Stomach (tissue), 4 donors: ENCODE measurements at regions not wholly inside any gene's neighbourhood (a gene's known extent, or its start where the extent isn't known, plus 50 kb on each side); places are given as distances from the start of the nearest gene placed in this dataset.

Experiments used
- EP300 ChIP-seq: sonication (generic); formaldehyde crosslinking; IDR thresholded peaks from one replicate; pipeline ENCODE4 v1.6.1; 2017; ENCODE audit warnings: antibody characterized with exemption
- POLR2A ChIP-seq, 4 donors: fragments of 450-650 bp; IDR thresholded peaks; one replicate each; pipeline ENCODE4 v1.6.1; 2016; ENCODE audit warnings: antibody characterized with exemption in 4 of 4, control low read depth in 2 of 4, mild to moderate bottlenecking in 1 of 4, moderate library complexity in 1 of 4
- POLR2AphosphoS5 ChIP-seq, 3 donors: sonication (generic); formaldehyde crosslinking; IDR thresholded peaks; one replicate each; pipeline ENCODE4 v1.6.1; 2016; ENCODE audit warnings: antibody characterized with exemption in 3 of 3
- TF ChIP-seq, protein P1 (sequence below), 7 experiments: fragments of 450-650 bp in 4 of 7; fragments of 200-600 bp in 3 of 7; sonication (generic) in 3 of 7; IDR thresholded peaks; one replicate each; pipeline ENCODE4 v1.5.1; 2016 to 2019; ENCODE audit warnings: antibody characterized with exemption in 7 of 7, control low read depth in 2 of 7, mild to moderate bottlenecking in 1 of 7

DNA sequence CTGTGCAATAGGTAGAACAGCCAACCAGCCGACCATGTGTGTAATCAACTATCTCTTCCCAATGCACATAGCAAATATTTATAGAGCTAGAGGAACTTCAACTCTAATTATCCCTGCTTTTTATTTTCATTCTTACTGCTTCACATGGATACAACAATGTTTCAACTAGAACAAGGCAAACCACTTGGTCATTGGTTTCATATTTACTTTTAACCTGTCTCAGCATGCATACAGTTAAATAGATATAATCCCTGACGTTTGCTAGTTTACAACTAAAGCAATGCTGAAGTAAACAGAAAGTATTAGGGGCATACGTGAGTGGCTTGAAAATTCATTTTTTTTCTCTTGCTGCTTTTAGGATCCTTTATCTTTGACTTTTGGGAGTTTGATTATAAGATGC, 318.5 kb upstream of the MAP3K7 start:
- TF ChIP-seq POLR2AphosphoS5 (IDR thresholded peaks at IDR 0.05) = no peak
- TF ChIP-seq, protein P1, sequence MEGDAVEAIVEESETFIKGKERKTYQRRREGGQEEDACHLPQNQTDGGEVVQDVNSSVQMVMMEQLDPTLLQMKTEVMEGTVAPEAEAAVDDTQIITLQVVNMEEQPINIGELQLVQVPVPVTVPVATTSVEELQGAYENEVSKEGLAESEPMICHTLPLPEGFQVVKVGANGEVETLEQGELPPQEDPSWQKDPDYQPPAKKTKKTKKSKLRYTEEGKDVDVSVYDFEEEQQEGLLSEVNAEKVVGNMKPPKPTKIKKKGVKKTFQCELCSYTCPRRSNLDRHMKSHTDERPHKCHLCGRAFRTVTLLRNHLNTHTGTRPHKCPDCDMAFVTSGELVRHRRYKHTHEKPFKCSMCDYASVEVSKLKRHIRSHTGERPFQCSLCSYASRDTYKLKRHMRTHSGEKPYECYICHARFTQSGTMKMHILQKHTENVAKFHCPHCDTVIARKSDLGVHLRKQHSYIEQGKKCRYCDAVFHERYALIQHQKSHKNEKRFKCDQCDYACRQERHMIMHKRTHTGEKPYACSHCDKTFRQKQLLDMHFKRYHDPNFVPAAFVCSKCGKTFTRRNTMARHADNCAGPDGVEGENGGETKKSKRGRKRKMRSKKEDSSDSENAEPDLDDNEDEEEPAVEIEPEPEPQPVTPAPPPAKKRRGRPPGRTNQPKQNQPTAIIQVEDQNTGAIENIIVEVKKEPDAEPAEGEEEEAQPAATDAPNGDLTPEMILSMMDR (IDR thresholded peaks at IDR 0.05) = no peak
- TF ChIP-seq EP300 = no peak
- TF ChIP-seq POLR2A (IDR thresholded peaks at IDR 0.05) = no peak
